Loucy (cell line): ENCODE measurements at regions not wholly inside any gene's neighbourhood (a gene's known extent, or its start where the extent isn't known, plus 50 kb on each side); places are given as distances from the start of the nearest gene placed in this dataset.

Experiments
- H2AFZ ChIP-seq: fragments of 200-600 bp; sonication (generic); 2 replicates; pipeline ENCODE4 v1.6.0; 2016; ENCODE audit warnings: antibody characterized with exemption, mild to moderate bottlenecking, low read length, moderate library complexity
- H3F3A ChIP-seq: fragments of 200-600 bp; 2 replicates; pipeline ENCODE4 v1.6.0; 2016; ENCODE audit warnings: antibody characterized with exemption, low read depth, mild to moderate bottlenecking
- H3K27me3 ChIP-seq: fragments of 200-600 bp; sonication (generic); 2 replicates; pipeline ENCODE4 v1.6.1; 2014; ENCODE audit warnings: low read length, mild to moderate bottlenecking; ENCODE audit not compliant: insufficient read depth, poor library complexity, severe bottlenecking
- H3K36me3 ChIP-seq: fragments of 200-600 bp; sonication (generic); 2 replicates; pipeline ENCODE4 v1.6.1; 2016; ENCODE audit warnings: low read length; ENCODE audit not compliant: insufficient read depth
- H3K4me1 ChIP-seq: fragments of 200-600 bp; sonication (generic); 2 replicates; pipeline ENCODE4 v1.5.1; 2014; ENCODE audit warnings: low read length, mild to moderate bottlenecking; ENCODE audit not compliant: insufficient read depth, poor library complexity, severe bottlenecking
- H3K4me2 ChIP-seq: fragments of 200-600 bp; sonication (generic); 2 replicates; pipeline ENCODE4 v1.6.0; 2014; ENCODE audit warnings: antibody characterized with exemption, low read length, low read depth, mild to moderate bottlenecking; ENCODE audit not compliant: poor library complexity, severe bottlenecking
- H3K4me3 ChIP-seq: fragments of 200-600 bp; sonication (generic); 2 replicates; pipeline ENCODE4 v1.5.1; 2014; ENCODE audit warnings: low read length, mild to moderate bottlenecking, mixed read lengths; ENCODE audit not compliant: poor library complexity, severe bottlenecking
- H3K79me2 ChIP-seq: fragments of 200-600 bp; sonication (generic); 2 replicates; pipeline ENCODE4 v1.6.1; 2014; ENCODE audit warnings: low read length; ENCODE audit not compliant: insufficient read depth
- H3K9ac ChIP-seq: fragments of 200-600 bp; sonication (generic); 2 replicates; pipeline ENCODE4 v1.6.0; 2014; ENCODE audit warnings: mild to moderate bottlenecking, low read depth, low read length, moderate library complexity; ENCODE audit not compliant: poor library complexity, severe bottlenecking
- H3K9me2 ChIP-seq: fragments of 200-600 bp; sonication (generic); replicated peaks from 2 replicates; pipeline ENCODE4 v1.6.1; 2016; ENCODE audit warnings: low read depth, low read length, mixed read lengths
- H3K9me3 ChIP-seq: fragments of 200-600 bp; sonication (generic); 2 replicates; pipeline ENCODE4 v1.6.1; 2014; ENCODE audit warnings: mild to moderate bottlenecking, antibody characterized with exemption, low read length, low read depth; ENCODE audit not compliant: insufficient read depth
- H4K20me1 ChIP-seq: fragments of 200-600 bp; sonication (generic); 2 replicates; pipeline ENCODE4 v1.6.0; 2014; ENCODE audit warnings: antibody characterized with exemption, low read length, mild to moderate bottlenecking; ENCODE audit not compliant: insufficient read depth, poor library complexity, severe bottlenecking
- CTCF ChIP-seq: fragments of 200-600 bp; sonication (generic); conservative IDR thresholded peaks from 2 replicates; pipeline ENCODE4 v1.5.1; 2014; ENCODE audit warnings: mild to moderate bottlenecking, antibody characterized with exemption, low read length
- EZH2phosphoT487 ChIP-seq: fragments of 200-600 bp; IDR thresholded peaks from 2 replicates; pipeline ENCODE4 v1.6.1; 2018; ENCODE audit warnings: antibody characterized with exemption, mild to moderate bottlenecking, moderate library complexity, borderline replicate concordance

- Histone ChIP-seq H2AFZ (no peak overlapping the region), H3K9me3 (no peaks in the 10 kb centered on the region), H3K9me2 (no peaks in the 10 kb centered on the region), H3K36me3 (no peaks in the 10 kb centered on the region), H4K20me1 (no peaks in the 10 kb centered on the region), H3K27me3 (no peaks in the 10 kb centered on the region), H3K4me3 (no peak overlapping the region), H3F3A (no peaks in the 10 kb centered on the region), H3K79me2 (no peaks in the 10 kb centered on the region), H3K4me2 (no peak overlapping the region), H3K4me1 (peaks cover 11% of the 10 kb centered on the region), H3K9ac (no peak overlapping the region)
- TF ChIP-seq CTCF, result no peak
- no peak for TF ChIP-seq EZH2phosphoT487
Observed at GRCh38 chr16:73301984-73302383, 254.1 kb upstream of the ZFHX3 start.

GRCh38 chr16:73299346-73299745, 251.4 kb upstream of the ZFHX3 start:
- H2AFZ ChIP-seq, result no peak overlapping the region
- no peaks in the 10 kb centered on the region for H3K9me2 ChIP-seq
- peaks cover 1% of the 10 kb centered on the region for H3K4me1 ChIP-seq
- H3K4me2 ChIP-seq, result no peak overlapping the region
- H3K27me3 ChIP-seq, result no peaks in the 10 kb centered on the region
- H3F3A ChIP-seq, result no peaks in the 10 kb centered on the region
- H3K79me2 ChIP-seq, result no peaks in the 10 kb centered on the region
- no peak overlapping the region for H3K9ac ChIP-seq
- no peaks in the 10 kb centered on the region for H4K20me1 ChIP-seq
- TF ChIP-seq EZH2phosphoT487, result no peak
- no peak for TF ChIP-seq CTCF
- no peaks in the 10 kb centered on the region for H3K9me3 ChIP-seq
- no peaks in the 10 kb centered on the region for H3K36me3 ChIP-seq
- no peak overlapping the region for H3K4me3 ChIP-seq

- no peaks in the 10 kb centered on the region for H3F3A ChIP-seq
- H4K20me1 ChIP-seq, result no peaks in the 10 kb centered on the region
- no peak for TF ChIP-seq CTCF
- TF ChIP-seq EZH2phosphoT487, result no peak
- no peaks in the 10 kb centered on the region for H3K9me2 ChIP-seq
- no peak overlapping the region for H3K4me3 ChIP-seq
- H3K36me3 ChIP-seq, result no peaks in the 10 kb centered on the region
- H3K4me1 ChIP-seq, result no peaks in the 10 kb centered on the region
- H3K9ac ChIP-seq, result no peak overlapping the region
- no peaks in the 10 kb centered on the region for H3K79me2 ChIP-seq
- H3K27me3 ChIP-seq, result no peaks in the 10 kb centered on the region
- no peaks in the 10 kb centered on the region for H3K9me3 ChIP-seq
- no peak overlapping the region for H2AFZ ChIP-seq
- no peak overlapping the region for H3K4me2 ChIP-seq
Observed at GRCh38 chr16:73298562-73298961, 250.6 kb upstream of the ZFHX3 start.
